ENCODE measurements at regions not wholly inside any gene's neighbourhood (a gene's known extent, or its start where the extent isn't known, plus 50 kb on each side); places are given as distances from the start of the nearest gene placed in this dataset.

DNA sequence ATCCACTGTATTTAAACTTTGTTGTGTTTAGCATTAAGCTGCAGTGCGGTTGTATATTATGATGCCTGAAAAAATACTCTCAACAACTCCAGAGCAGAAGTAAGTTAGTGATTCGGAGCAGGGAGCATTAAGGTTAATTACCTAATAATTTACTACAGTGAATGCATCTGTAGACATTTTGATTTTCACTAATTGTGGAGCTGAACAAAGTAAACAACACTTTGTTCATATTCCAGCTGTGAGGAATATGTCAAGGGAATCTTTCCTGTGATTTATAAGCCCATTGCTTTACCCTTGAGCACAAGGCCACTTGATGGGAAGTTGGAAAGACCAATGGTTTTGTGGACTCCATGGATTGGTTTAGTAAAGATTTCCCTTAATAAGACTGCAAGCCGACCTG lies 77.1 kb downstream of the CBLN4 start:
- DNase-seq (ENCODE audit: extremely low spot score in 2 of 2): no peak
- Histone ChIP-seq H3K27me3 (no peaks in the 10 kb centered on the region), H3K4me1 (no peaks in the 10 kb centered on the region), H3K36me3 (no peaks in the 10 kb centered on the region), H3K27ac (no peak overlapping the region), H3K9me3 (no peaks in the 10 kb centered on the region), H3K4me3 (no peak overlapping the region)
- intact Hi-C loops (cut with DNase I): no loop called here
- no peak for TF ChIP-seq POLR2AphosphoS5 (IDR thresholded peaks at IDR 0.05; ENCODE audit: insufficient read depth in 1 of 2, low read depth in 1 of 2)
- TF ChIP-seq, protein P1, sequence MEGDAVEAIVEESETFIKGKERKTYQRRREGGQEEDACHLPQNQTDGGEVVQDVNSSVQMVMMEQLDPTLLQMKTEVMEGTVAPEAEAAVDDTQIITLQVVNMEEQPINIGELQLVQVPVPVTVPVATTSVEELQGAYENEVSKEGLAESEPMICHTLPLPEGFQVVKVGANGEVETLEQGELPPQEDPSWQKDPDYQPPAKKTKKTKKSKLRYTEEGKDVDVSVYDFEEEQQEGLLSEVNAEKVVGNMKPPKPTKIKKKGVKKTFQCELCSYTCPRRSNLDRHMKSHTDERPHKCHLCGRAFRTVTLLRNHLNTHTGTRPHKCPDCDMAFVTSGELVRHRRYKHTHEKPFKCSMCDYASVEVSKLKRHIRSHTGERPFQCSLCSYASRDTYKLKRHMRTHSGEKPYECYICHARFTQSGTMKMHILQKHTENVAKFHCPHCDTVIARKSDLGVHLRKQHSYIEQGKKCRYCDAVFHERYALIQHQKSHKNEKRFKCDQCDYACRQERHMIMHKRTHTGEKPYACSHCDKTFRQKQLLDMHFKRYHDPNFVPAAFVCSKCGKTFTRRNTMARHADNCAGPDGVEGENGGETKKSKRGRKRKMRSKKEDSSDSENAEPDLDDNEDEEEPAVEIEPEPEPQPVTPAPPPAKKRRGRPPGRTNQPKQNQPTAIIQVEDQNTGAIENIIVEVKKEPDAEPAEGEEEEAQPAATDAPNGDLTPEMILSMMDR (IDR thresholded peaks at IDR 0.05): no peak

DNA sequence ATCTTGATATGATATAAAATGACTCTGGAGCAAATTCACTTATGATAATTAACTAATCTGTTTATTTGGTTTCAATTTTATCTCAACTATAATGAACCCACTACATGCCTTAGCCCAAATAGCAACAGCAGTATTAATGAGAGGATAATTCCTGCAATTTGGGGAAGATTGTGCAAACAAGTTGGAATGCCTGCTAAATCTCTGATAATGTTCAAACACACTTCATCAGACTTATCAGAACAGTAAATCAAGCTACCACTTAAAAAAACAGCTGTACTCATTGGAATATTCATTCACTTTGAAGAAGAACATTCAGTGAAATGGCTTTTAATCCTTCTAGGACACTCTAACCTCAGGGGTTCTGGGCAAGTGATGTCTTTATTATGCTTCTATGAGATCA lies 85.4 kb downstream of the CBLN4 start:
- intact Hi-C loops (cut with DNase I): no loop called here
- DNase-seq (ENCODE audit: extremely low spot score in 2 of 2): no peak
- Histone ChIP-seq H3K4me3 (no peak overlapping the region), H3K27me3 (no peaks in the 10 kb centered on the region), H3K4me1 (no peaks in the 10 kb centered on the region), H3K27ac (no peak overlapping the region), H3K36me3 (no peaks in the 10 kb centered on the region), H3K9me3 (no peaks in the 10 kb centered on the region)
- TF ChIP-seq, protein P1 (IDR thresholded peaks at IDR 0.05): no peak
- TF ChIP-seq POLR2A (IDR thresholded peaks at IDR 0.05) (no peak), POLR2AphosphoS5 (IDR thresholded peaks at IDR 0.05; ENCODE audit: insufficient read depth in 1 of 2, low read depth in 1 of 2) (no peak)

DNA sequence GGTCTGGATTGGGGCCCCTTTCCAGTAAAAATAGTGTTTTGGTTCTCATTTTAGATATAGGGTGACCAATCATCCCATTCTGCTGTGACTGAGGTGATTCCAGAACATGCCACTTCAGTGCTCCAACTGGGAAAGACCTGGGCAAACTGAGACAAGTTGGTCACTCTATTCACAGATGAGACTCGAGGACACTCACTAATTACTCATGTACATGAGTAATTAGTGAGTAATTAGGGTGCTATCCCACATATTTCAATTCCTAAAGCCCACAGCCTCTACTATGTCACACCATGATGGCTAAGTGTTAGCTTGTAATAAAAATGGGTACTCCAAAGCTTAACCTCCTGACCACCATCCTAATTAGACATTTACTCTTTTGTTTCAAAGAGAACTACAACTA lies 86.0 kb downstream of the CBLN4 start:
- Histone ChIP-seq H3K27me3 (no peaks in the 10 kb centered on the region), H3K36me3 (no peaks in the 10 kb centered on the region), H3K4me1 (no peaks in the 10 kb centered on the region), H3K4me3 (no peak overlapping the region), H3K27ac (no peak overlapping the region), H3K9me3 (no peaks in the 10 kb centered on the region)
- TF ChIP-seq POLR2A (IDR thresholded peaks at IDR 0.05): no peak
- TF ChIP-seq POLR2AphosphoS5 (IDR thresholded peaks at IDR 0.05; ENCODE audit: insufficient read depth in 1 of 2, low read depth in 1 of 2): no peak
- TF ChIP-seq, protein P1 (IDR thresholded peaks at IDR 0.05): no peak
- DNase-seq (ENCODE audit: extremely low spot score in 2 of 2): no peak
- intact Hi-C loops (cut with DNase I): no loop called here

DNA sequence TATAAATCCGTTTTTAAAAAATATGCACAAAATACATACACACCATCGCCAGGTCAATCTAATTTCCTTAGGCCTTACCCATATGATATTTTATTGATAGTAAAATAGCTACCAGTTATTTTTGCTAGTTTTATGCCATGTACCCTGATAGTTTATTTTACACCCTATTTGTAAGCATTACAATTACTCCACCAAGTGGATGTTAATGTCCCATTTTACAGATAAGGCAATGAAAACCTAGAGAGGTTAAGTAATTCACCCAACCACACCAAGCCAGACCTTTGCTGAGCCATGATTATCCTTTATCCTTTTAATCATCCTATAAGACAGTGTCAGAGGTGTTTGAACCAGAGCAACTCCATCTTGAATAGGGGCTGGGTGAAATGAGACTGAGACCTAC lies 86.8 kb downstream of the CBLN4 start:
- Histone ChIP-seq H3K4me3 (no peak overlapping the region), H3K4me1 (no peaks in the 10 kb centered on the region), H3K36me3 (no peaks in the 10 kb centered on the region), H3K27me3 (no peaks in the 10 kb centered on the region), H3K27ac (no peak overlapping the region), H3K9me3 (no peaks in the 10 kb centered on the region)
- DNase-seq (ENCODE audit: extremely low spot score in 2 of 2): no peak
- TF ChIP-seq POLR2A (IDR thresholded peaks at IDR 0.05): no peak
- intact Hi-C loops (cut with DNase I): no loop called here

DNA sequence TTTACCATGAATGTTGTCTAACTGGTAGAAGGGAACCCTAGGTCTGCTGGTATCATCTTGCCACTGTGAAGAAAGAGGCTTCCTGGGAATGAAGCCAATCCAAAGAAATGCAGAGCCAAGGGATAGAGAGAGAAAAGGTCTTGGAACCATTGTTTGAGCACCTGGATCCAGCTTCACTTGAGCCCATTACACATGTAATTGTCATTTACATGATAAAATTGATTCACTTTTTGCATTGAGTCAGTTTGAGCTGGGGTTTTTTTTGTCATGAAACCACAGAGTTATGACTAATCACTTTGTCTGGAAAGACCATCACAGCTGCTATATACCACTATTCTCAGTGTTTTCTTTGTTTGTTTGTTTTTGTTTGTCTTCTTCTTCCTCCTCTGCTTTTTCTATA lies 112.3 kb downstream of the CBLN4 start:
- Histone ChIP-seq H3K27ac (no peak overlapping the region), H3K9me3 (no peaks in the 10 kb centered on the region), H3K4me3 (no peak overlapping the region), H3K27me3 (no peaks in the 10 kb centered on the region), H3K4me1 (no peaks in the 10 kb centered on the region), H3K36me3 (no peaks in the 10 kb centered on the region)
- intact Hi-C loops (cut with DNase I): no loop called here
- DNase-seq (ENCODE audit: extremely low spot score in 2 of 2): no peak
- no peak for TF ChIP-seq POLR2AphosphoS5 (IDR thresholded peaks at IDR 0.05; ENCODE audit: insufficient read depth in 1 of 2, low read depth in 1 of 2)

DNA sequence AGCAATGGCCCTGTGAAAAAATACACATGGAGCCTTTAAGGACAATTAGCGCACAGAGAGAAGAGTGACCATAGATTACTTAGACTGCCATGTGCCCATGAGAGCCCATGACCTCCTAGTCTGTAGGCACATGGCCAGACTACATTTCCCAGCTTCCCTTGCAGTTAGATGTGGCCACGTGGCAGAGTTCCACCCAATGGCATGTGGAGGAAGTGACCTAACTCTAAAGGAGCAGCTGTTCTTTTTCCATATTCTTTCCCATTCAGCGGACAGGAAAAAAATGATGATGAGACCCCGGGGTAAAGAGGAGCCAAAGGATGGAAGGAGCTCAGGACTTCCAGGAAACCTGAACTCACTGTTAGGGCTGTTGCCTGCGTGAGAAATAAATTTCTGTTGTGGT lies 116.6 kb downstream of the CBLN4 start:
- no peaks in the 10 kb centered on the region for H3K9me3 ChIP-seq
- no peak overlapping the region for H3K4me3 ChIP-seq
- DNase-seq (ENCODE audit: extremely low spot score in 2 of 2): no peak
- intact Hi-C loops (cut with DNase I): no loop called here
- H3K27me3 ChIP-seq: no peaks in the 10 kb centered on the region
- no peaks in the 10 kb centered on the region for H3K36me3 ChIP-seq
- no peaks in the 10 kb centered on the region for H3K4me1 ChIP-seq
- no peak overlapping the region for H3K27ac ChIP-seq
- TF ChIP-seq, protein P1 (IDR thresholded peaks at IDR 0.05): no peak
- TF ChIP-seq POLR2A (IDR thresholded peaks at IDR 0.05) (no peak), POLR2AphosphoS5 (IDR thresholded peaks at IDR 0.05; ENCODE audit: insufficient read depth in 1 of 2, low read depth in 1 of 2) (no peak)

Measured in vagina (tissue), 2 donors.